ENCODE measurements at regions not wholly inside any gene's neighbourhood (a gene's known extent, or its start where the extent isn't known, plus 50 kb on each side); places are given as distances from the start of the nearest gene placed in this dataset.

DNA sequence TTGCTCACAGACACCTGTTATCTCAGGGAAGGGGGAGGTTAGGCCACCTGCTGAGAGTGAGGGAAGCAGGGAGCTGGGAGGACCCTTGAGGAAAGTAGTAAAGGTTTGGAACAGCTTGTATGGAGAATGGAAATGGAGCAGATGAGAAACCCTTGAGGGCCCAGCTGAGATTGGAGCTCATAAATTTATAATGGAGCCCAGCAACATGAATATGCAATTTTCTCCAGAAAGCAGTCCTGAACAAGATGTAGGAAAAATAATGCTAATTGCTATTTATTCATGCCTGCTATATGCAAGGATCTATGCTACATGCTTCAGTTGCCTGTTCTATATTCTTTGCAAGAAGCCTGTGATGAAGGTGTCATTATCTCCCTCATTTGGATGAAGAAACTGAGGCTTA, 67.5 kb upstream of the LEF1 start:
- TF ChIP-seq, protein P1, sequence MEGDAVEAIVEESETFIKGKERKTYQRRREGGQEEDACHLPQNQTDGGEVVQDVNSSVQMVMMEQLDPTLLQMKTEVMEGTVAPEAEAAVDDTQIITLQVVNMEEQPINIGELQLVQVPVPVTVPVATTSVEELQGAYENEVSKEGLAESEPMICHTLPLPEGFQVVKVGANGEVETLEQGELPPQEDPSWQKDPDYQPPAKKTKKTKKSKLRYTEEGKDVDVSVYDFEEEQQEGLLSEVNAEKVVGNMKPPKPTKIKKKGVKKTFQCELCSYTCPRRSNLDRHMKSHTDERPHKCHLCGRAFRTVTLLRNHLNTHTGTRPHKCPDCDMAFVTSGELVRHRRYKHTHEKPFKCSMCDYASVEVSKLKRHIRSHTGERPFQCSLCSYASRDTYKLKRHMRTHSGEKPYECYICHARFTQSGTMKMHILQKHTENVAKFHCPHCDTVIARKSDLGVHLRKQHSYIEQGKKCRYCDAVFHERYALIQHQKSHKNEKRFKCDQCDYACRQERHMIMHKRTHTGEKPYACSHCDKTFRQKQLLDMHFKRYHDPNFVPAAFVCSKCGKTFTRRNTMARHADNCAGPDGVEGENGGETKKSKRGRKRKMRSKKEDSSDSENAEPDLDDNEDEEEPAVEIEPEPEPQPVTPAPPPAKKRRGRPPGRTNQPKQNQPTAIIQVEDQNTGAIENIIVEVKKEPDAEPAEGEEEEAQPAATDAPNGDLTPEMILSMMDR (IDR thresholded peaks at IDR 0.05) = no peak
- TF ChIP-seq POLR2A (IDR thresholded peaks at IDR 0.05) = no peak

Data from testis (tissue), 2 donors.